Breast epithelium (tissue), 4 donors: ENCODE measurements at regions not wholly inside any gene's neighbourhood (a gene's known extent, or its start where the extent isn't known, plus 50 kb on each side); places are given as distances from the start of the nearest gene placed in this dataset.

Source experiments
- DNase-seq, 2 donors: peaks; one replicate each; pipeline ENCODE4 v3.0.0-alpha.2; 2019; ENCODE audit warnings: low spot score in 2 of 2
- H3K27ac ChIP-seq, 2 donors: fragments of 200-600 bp; sonication (generic) in 1 of 2; one replicate each; pipeline ENCODE4 v1.5.1; 2016 to 2019; ENCODE audit warnings: mild to moderate bottlenecking in 1 of 2
- H3K27me3 ChIP-seq, 2 donors: fragments of 200-600 bp; sonication (generic) in 1 of 2; one replicate each; pipeline versions ENCODE4 v1.5.1 to v1.6.0; 2017 to 2019; ENCODE audit warnings: control low read depth in 1 of 2, mild to moderate bottlenecking in 1 of 2
- H3K36me3 ChIP-seq: fragments of 200-600 bp; one replicate; pipeline ENCODE4 v1.5.1; 2019
- H3K4me1 ChIP-seq, 2 donors: fragments of 200-600 bp; sonication (generic); one replicate each; pipeline ENCODE4 v1.5.1; 2016 to 2019; ENCODE audit warnings: control low read depth in 1 of 2
- H3K4me3 ChIP-seq, 3 donors: fragments of 200-600 bp; sonication (generic); 1 replicate in 2 of 3; 2 replicates in 1 of 3; pipeline ENCODE4 v1.5.1; 2016 to 2019; ENCODE audit warnings: mild to moderate bottlenecking in 3 of 3, moderate library complexity in 2 of 3
- H3K9me3 ChIP-seq, 2 donors: fragments of 200-600 bp; sonication (generic) in 1 of 2; one replicate each; pipeline ENCODE4 v1.5.1; 2016 to 2019; ENCODE audit warnings: control low read depth in 1 of 2
- CTCF ChIP-seq, 3 donors: fragments of 450-650 bp; IDR thresholded peaks; one replicate each; pipeline ENCODE4 v1.5.1; 2016 to 2017; ENCODE audit warnings: antibody characterized with exemption in 3 of 3, mild to moderate bottlenecking in 3 of 3, moderate library complexity in 3 of 3
- POLR2A ChIP-seq: fragments of 450-650 bp; IDR thresholded peaks from one replicate; pipeline ENCODE4 v1.6.1; 2016; ENCODE audit warnings: antibody characterized with exemption, mild to moderate bottlenecking, moderate library complexity
- POLR2AphosphoS5 ChIP-seq, 3 donors: sonication (generic); formaldehyde crosslinking; IDR thresholded peaks; one replicate each; pipeline ENCODE4 v1.6.1; 2017; ENCODE audit warnings: antibody characterized with exemption in 3 of 3
- intact Hi-C: fragments of 100-400 bp; cut with DNase I; formaldehyde crosslinking; loops from one replicate; pipeline ENCODE4 v1.15.1; 2023; ENCODE audit warnings: low total_unique reads

DNA sequence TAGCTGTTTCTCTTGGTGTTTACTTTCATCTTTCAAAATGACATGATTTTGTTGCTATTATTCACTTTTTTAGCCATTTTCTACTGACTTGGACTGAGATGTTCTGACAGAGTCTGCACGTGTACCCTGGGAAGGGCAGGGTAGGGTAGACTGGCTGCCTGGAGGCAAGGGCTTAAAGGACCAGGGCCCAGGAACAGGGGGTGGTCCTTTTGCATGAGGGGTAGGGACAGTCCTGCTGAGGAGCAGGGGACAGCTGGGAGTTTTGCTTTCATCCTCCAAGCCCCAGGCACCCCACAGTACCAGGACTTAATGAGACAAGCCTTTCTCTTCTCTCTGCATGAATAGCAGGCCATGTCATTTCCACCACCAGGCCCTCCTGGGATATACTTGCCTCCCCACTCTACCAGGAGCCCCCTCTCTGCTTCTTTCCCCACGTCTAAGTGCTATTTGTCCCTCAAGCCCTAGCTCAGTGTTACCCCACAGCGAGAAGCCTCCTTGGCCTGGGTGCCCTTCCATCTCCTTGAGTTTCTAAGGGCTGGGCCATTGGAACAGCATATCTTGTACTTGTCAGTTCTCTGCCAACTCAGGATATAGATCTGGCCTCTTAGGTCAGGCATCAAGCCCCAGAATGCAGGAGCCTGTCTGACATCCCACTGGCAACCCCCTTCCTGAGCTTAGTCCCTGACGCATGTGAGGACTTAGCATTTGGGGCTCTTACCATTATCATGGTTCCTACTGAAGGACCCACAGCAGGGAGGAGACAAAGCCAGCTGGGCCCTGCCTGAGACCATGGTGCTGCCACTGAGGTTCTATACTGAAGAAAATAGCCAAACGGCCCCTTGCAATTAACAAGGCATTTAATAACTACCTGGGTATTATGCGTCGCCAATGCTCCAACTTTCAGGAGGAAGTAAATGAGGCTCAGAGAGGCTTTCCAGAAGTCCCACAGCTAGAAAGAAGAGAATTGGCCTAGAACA, 78.4 kb upstream of the UNC5B start:
- intact Hi-C loops, result no loop called here
- H3K9me3 ChIP-seq, result no peaks in the 10 kb centered on the region
- H3K27me3 ChIP-seq, result peaks cover 0 to 4% of the 10 kb centered on the region in 2 donors
- TF ChIP-seq POLR2A, result no peak
- no peak for TF ChIP-seq CTCF (IDR thresholded peaks at IDR 0.05)
- TF ChIP-seq POLR2AphosphoS5 (IDR thresholded peaks at IDR 0.05), result no peak
- DNase-seq, result no peak
- H3K27ac ChIP-seq, result no peak overlapping the region
- no peak overlapping the region for H3K4me3 ChIP-seq
- H3K4me1 ChIP-seq, result no peaks in the 10 kb centered on the region
- no peaks in the 10 kb centered on the region for H3K36me3 ChIP-seq

GRCh38 chr10:71134732-71135211, 77.6 kb upstream of the UNC5B start:
- intact Hi-C loops, result no loop called here

GRCh38 chr10:71135236-71135635, 77.1 kb upstream of the UNC5B start:
- intact Hi-C loops, result no loop called here
- Histone ChIP-seq H3K27ac (no peak overlapping the region), H3K9me3 (no peaks in the 10 kb centered on the region), H3K4me1 (no peaks in the 10 kb centered on the region), H3K4me3 (no peak overlapping the region), H3K36me3 (no peaks in the 10 kb centered on the region), H3K27me3 (peaks cover 0 to 4% of the 10 kb centered on the region in 2 donors)
- no peak for DNase-seq
- TF ChIP-seq POLR2A, result no peak
- no peak for TF ChIP-seq POLR2AphosphoS5 (IDR thresholded peaks at IDR 0.05)
- TF ChIP-seq CTCF (IDR thresholded peaks at IDR 0.05), result no peak

More at GRCh38 chr10:71134732-71135211, 77.6 kb upstream of the UNC5B start:
- no peaks in the 10 kb centered on the region for H3K36me3 ChIP-seq
- H3K27me3 ChIP-seq, result peaks cover 0 to 4% of the 10 kb centered on the region in 2 donors
- H3K27ac ChIP-seq, result no peak overlapping the region
- no peak overlapping the region for H3K4me3 ChIP-seq
- no peak for DNase-seq
- no peaks in the 10 kb centered on the region for H3K4me1 ChIP-seq
- no peak for TF ChIP-seq POLR2A
- TF ChIP-seq CTCF (IDR thresholded peaks at IDR 0.05), result no peak
- TF ChIP-seq POLR2AphosphoS5 (IDR thresholded peaks at IDR 0.05), result no peak
- no peaks in the 10 kb centered on the region for H3K9me3 ChIP-seq

GRCh38 chr10:71136036-71136721, 76.2 kb upstream of the UNC5B start:
- no peak overlapping the region for H3K4me3 ChIP-seq
- TF ChIP-seq CTCF (IDR thresholded peaks at IDR 0.05), result no peak
- TF ChIP-seq POLR2AphosphoS5 (IDR thresholded peaks at IDR 0.05), result no peak
- TF ChIP-seq POLR2A, result no peak
- H3K9me3 ChIP-seq, result no peaks in the 10 kb centered on the region
- intact Hi-C loops, result no loop called here
- no peaks in the 10 kb centered on the region for H3K36me3 ChIP-seq
- no peak overlapping the region for H3K27ac ChIP-seq
- H3K4me1 ChIP-seq, result no peaks in the 10 kb centered on the region
- no peak for DNase-seq
- H3K27me3 ChIP-seq, result peaks cover 0 to 4% of the 10 kb centered on the region in 2 donors

GRCh38 chr10:71137701-71138100, 74.7 kb upstream of the UNC5B start:
- Histone ChIP-seq H3K9me3 (no peaks in the 10 kb centered on the region), H3K4me1 (no peaks in the 10 kb centered on the region), H3K27me3 (peaks cover 0 to 4% of the 10 kb centered on the region in 2 donors), H3K36me3 (no peaks in the 10 kb centered on the region), H3K27ac (no peak overlapping the region), H3K4me3 (no peak overlapping the region)
- DNase-seq, result no peak
- TF ChIP-seq POLR2AphosphoS5 (IDR thresholded peaks at IDR 0.05) (no peak), POLR2A (no peak), CTCF (IDR thresholded peaks at IDR 0.05) (no peak)
- intact Hi-C loops, result no loop called here
